ENCODE measurements at regions not wholly inside any gene's neighbourhood (a gene's known extent, or its start where the extent isn't known, plus 50 kb on each side); places are given as distances from the start of the nearest gene placed in this dataset.

- TF ChIP-seq POLR2A (IDR thresholded peaks at IDR 0.05), result no peak
- TF ChIP-seq CTCF (IDR thresholded peaks at IDR 0.05), result no peak
These were observed 270.4 kb upstream of the ELAC2 start for GRCh38 chr17:13288248-13288647.

All from heart left ventricle (tissue), 13 donors.